Inflammatory macrophage treated with lipopolysaccharide for 4 hours (primary cell): ENCODE measurements at regions not wholly inside any gene's neighbourhood (a gene's known extent, or its start where the extent isn't known, plus 50 kb on each side); places are given as distances from the start of the nearest gene placed in this dataset.

Source experiments
- DNase-seq: peaks from one replicate; pipeline ENCODE4 v3.0.0-alpha.2; 2020

DNA sequence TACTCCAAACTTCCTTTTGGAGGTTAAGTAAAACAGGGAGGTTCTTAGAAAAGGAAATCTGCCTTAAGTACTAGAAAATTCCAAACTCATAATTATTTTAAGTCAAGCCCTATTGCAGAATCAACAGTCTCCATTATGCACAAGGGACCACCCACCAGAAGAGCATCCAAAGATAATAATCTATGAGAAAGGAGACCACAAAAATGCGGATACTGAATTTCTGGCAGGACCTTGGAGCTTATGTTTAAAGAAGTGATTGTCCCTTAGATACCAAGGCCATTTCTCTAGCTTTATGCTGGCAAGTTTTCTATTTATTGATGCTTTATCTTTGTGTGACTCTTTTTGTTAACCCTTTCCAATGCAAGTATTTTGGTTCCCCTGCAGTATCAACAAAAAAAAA, 404.0 kb upstream of the MMADHC start:
- no peak for DNase-seq

DNA sequence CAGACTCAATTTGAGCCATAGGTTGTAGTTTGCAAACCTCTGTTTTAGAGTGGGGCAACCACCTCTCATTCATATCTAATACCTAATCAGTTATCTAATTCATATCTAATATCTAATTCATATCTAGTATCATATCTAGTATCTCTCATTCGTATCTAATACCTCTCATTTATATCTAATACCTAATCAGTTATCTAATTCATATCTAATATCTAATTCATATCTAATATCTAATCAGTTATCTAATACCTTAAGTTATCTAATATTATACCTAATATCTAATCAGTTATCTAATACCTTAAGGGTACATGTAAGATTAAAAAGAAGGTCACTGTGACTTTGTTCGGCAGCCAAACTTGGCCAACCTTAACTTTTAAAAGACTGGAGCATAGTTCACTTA, 403.4 kb upstream of the MMADHC start:
- DNase-seq = no peak

DNA sequence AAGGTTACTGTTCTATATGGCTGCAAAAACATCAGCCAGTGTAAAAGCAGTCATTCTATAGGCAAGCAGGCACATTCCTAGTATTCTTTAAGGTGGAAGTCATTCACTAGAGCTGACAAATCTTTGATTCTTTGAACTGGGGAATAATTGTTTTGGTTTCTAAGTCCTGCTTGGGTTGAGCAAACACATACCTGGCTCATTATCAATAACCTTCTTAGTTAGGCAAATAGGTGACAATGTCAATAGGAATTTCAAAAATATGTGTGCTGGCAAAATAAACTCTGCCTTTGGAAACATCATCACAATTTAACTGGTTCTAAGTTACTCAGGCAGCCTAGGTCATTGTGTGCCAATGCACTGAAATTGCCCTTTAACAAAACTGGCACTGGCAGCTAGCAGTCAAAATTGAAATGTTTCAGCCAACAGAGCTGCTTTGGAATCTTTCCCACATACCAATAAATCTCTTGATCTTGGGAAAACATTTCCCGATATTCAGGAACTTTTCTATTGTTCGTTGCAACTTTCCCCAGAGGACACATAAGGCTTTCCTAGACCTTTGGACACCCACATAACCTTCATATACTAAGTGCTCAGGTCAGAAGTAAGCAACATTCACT, 402.0 kb upstream of the MMADHC start:
- no peak for DNase-seq

DNA sequence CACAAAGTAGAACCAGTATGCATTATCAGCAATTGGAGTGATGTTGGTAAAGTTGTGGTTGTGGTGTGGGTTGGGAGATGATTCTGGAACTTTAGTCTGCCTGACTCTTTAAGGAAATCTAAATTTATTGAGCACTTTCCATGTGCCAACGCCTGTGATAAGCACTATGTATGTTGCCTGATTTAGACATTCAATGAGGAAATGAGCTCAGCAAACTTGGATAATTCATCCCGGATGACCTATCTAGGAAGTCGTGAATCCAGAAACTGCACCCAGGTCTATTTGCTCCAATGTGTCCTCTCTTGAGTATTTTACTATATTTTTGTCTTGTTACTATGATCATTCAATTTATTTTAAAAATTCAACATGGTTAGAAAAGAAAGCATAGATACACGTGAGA, 400.8 kb upstream of the MMADHC start:
- DNase-seq = no peak

DNA sequence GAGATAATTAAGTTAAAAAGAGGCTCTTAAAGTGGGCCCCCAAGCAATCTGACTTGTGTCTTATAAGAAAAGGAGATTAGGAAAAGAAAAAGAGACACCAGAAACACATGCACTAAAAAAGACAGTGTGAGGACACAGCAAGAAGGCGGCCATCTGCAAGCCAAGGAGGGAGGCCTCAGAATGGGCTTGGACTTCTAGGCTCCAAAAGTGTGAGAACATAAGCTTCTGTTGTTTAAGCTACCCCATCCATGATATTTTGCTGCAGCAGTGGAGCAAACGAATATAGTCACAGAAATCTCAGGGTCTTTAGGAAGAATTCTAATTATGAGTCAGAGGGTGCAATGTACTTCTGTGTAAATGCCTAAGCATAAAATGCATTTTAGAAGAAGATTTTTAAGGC, 399.3 kb upstream of the MMADHC start:
- DNase-seq = no peak

DNA sequence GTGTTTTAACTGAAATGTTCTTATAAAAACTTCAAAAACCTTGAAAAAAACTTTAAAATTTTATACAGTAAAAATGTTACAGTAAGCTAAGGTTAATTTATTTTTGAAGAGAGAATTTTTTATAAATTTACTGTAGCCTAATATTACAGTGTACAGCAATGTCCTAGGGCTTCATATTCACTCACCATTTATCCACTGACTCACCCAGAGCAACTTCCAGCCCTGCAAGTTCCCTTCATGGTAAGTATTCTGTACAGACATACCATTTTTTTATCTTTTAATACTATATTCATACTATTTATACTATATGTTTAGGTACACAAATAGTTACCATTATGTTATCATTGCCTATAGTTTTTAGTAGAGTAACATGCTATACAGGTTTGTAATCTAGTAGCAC, 396.7 kb upstream of the MMADHC start:
- DNase-seq = no peak

DNA sequence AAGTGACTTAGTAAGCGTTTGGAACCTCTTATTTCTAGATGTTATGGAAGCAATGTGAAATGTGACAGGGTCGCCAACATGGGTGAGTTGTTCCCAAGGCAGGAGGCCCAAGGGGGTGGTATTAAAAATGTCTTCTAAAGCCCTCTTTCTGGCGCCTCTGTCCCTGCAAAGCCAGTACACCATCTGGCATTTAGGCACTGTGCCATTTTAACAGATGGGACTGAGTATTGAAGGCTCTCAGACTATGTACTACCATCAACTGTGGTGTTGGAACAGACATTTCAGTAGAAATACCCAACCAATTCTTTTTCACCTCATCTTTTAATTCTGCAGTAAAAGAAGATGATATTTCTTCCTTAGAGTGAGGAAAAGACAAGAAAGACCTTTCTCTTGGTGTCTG, 384.5 kb upstream of the MMADHC start:
- no peak for DNase-seq

DNA sequence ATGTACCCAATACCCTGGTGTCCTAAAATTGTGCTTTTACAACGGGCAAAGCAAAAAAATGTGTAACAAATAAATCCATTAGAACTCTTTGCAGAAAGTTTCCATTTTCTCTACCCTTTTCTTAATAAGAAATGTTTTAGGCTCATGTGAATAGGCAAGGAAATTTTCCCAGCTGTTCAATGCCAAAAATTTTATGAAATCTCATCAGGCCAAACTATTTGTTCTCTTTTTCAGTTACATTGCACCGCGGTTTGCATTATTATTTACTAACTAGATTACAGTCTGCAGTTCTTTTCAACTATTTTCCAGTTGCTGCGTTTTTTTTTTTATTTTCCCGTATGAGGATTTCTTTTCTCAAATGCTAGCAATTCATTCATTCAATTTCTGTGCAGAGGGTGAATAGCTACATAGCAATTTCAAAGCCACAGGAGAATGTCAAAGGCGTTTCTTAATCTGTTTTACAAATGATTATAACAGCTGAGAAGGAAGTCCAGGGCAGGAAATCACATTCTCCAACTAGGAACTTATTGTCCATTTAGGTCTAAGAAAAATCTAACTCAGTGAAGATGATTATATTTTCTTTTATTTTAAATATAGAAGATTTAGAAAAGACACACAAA, 367.5 kb upstream of the MMADHC start:
- DNase-seq = no peak

DNA sequence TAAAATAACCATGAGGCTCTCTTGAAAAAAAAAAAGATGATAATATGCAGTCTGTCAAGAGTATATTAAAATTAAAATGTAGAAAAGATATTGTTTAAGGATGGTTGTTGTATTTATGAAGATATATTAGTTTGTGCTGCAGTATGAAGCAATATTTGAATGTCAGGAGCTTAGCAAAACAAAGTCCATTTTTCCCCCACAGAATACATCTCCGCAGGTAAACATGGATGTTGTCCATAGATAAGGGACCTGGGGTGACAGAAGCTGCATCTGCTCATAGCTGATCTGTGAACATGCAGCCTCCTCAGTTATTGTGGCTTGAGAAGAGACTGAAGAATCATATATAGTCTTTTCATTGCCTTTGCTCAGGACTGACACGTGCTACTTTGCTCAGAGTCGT, 366.1 kb upstream of the MMADHC start:
- DNase-seq = no peak

DNA sequence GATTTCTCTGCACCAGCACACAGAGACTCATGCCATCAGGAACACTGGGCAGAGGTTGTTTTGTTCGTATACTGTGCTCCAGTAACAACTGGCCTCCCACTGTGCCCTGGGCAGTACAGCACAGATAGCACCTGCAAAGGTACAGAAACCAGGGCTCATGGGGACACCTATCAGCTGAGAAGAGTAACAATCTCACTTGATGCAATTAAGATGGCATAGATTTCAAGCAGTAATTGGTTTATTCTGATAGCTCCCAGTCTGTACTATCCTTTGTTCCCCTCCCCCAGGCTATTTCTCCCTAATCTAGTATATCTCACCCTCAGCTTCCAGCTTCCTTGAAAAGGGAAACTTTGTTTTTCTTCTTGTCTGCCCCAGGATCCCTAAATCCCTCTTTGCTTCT, 343.9 kb upstream of the MMADHC start:
- DNase-seq = no peak

DNA sequence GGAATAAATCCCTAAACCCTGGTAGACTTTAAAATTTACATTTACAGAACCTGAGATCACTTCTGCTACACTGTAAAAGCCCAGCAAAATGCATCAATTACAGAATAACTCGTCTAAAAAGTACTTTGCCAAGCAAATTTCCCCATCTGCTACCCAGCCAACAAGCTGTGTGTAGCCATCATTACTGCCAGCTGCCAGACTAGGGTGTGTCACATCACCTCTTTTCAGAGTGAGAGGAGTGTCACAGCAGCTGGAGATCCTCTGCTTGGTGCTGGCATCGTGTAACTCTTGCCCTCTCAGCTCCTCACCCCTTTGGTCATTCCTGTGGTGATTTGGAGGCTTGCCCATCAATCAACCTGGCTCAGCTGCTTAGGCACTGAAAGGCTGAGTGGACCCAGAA, 340.4 kb upstream of the MMADHC start:
- no peak for DNase-seq

DNA sequence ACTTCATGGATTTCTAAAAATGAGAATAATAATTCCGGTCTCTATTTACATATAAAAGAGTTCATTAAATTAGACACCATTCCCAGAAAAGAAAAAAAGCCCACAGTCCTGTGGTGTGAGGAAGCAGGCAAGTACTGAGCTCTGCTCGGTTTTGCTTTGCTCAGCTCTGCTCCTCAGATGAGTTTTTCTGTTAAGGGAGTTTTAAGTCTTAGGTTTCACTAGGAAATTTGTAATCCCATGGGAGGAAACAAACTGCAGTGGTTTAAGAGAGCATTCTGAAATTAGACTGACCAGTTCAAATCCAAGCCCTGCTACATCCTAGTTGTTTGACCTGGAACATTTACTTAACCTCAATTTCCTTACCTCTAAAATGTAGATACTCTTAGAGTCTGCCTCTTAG, 338.6 kb upstream of the MMADHC start:
- DNase-seq = no peak

DNA sequence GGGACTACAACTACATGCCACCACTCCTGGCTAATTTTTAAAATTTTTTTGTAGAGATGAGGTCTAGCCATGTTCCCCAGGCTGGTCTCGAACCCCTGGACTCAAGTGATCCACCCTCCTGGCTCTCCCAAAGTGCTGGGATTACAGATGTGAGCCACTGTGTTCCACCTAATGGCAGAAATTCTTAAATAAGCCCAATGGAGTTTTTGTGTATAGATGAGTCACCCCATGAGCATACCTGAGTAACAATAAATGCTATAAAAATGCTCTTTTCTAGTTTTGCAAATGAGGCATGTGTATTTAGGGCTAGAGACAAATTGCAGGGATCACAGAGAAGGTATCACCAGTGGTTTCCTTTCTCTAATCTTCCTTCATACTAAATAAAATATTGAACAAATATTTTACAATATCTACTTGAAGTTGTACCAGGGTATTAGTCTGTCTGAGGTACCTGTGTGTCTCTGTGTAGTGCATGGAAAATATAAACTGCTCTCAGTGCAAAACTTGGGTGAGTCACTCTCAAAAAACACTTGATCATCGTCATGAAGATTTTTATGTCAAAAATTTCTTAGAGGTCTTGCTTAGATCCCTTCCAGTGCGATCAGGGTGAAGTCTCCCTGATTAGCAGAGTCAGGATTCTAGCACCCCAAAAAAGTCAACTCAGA, 337.1 kb upstream of the MMADHC start:
- DNase-seq = no peak

DNA sequence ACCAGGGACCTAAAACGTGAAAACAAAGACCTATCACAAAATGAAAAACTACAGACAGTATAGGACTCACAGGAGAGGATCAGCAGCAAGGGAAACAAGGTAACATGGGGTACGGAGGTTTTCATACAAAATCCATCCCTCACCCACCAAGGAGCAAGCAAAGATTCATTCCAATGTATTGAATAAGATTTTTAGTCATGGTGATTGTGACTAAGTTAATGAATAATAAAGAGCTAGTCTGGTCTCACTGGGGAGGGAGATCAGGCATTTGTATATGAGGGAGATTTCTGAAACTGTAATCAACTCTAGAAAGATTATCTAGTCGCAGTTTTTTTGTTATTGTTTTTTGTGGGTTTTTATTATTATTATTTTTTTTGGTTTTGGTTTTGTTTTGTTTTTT, 336.5 kb upstream of the MMADHC start:
- DNase-seq = no peak

DNA sequence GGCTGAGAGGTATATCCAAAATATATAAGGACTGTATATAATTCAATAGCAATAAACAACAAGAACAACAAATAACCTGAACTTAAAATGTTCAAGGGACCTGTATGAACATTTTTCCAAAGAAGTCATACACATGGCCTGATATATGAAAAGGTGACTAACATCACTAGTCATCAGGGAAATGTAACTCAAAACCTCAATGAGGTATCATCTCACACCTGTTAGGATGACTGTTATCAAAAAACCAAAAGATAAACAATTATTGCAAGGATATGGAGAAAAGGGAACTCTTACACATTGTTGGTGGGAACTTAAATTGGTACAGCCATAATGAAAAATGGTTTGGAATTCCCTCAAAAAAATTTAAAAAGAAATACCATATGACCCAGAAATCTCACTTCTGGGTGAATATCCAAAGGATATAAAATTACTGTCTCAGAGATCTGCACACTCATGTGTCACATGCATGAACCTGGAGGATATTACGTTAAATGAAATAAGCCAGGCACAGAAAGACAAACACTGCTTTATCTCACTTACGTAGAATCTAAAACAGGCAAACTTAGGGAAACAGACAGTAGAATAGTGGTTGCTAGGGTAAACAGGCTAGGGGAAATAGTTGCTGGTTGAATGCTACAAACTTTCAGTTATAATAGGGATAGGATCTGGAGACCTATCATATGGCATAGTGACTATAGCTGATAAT, 334.5 kb upstream of the MMADHC start:
- DNase-seq = no peak

DNA sequence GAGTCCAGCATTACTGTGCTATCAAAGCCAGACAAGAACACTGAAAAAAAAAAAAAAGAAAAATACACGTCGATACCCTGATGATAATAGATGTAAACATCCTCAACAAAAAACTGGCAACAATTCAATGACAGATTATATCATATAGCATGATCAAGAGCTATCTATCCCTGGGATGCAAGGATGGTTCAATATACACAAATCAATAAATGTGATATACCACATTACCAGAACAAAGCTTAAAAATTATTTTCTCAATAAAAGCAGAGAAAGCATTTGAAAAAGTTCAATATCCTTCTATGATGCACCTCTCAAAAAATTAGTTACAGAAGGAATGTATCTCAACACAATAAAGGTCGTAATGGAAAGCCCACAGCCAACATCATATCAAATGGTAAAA, 332.8 kb upstream of the MMADHC start:
- DNase-seq = no peak

DNA sequence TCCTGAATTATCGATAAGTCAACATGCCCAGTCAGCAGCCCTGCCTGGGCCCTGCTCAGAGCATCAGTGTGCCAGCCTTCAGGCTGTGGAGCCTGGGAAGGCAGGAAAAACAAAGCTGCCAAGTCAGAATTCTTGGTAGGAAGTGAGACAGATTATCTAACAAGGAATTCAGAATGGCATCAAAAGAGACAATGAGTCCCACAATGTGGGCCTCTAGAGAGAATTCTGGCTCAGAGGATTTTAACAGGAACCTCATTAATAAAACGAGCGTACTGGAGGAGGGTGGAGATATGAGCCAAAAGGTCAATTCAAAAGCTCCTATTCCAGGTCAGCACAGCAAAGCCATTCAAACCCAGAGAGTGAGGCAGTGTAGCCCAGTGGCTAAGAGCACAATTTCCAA, 327.6 kb upstream of the MMADHC start:
- no peak for DNase-seq

DNA sequence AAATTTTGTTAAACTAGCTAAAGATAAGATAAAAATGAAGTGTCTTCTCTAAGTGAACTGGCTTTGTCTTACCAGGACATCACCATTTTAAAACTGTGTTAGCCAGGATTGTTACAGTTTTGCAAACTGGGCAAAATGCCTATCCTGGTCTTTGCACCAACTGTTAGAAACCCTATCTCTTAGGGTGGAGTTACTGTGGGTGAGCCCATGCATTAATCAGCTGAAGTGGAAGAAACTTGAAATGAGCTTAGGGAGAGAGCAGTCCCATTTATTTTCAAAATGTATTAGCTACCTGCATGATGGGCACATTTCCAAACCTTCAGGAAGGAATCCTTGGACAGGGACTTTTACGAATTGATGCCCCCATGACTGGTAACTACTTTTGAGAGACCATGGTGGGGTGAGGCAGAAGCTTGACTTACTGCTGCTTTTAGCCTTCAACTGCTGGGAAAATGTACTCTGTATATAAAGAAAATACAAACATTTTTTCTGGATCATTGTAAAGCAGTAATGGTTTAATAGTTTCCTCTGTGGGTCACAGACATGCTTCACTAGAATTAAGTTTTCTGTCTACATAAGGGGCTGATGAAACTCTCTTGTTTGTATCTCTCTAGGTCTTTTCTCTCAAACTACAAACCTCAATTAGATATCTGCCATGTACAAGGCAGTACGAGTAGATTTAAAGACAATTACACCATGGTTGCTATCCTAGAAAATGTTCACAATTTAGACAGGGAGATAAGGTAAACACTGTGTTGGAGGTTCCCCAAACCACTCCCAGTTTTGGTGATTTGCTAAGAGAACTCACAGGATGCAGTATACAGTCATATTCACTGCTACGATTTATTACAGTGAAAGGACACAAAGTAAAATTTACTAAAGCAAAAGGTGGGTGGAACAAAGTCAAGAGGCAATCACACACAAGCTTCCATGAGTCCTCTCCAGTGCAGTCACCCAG, 321.4 kb upstream of the MMADHC start:
- DNase-seq = no peak

DNA sequence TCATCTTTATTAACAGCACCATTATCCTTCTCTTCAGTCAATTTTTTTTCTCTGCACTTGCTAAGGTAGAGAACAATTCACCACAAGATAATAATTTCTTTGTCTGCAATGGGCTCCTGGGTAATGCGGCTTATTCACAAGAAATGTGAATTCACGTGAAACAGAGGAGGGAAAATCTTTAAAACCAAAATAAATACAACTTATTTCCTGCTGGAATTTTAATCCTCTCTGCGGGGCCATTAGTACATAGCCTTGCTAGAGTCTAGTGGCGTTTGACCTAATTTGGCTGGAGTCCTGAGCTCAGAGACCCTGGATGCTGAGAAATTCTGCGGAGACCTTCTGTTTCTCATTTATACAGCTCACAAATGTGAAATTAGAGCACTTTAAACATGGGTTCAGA, 319.3 kb upstream of the MMADHC start:
- no peak for DNase-seq

DNA sequence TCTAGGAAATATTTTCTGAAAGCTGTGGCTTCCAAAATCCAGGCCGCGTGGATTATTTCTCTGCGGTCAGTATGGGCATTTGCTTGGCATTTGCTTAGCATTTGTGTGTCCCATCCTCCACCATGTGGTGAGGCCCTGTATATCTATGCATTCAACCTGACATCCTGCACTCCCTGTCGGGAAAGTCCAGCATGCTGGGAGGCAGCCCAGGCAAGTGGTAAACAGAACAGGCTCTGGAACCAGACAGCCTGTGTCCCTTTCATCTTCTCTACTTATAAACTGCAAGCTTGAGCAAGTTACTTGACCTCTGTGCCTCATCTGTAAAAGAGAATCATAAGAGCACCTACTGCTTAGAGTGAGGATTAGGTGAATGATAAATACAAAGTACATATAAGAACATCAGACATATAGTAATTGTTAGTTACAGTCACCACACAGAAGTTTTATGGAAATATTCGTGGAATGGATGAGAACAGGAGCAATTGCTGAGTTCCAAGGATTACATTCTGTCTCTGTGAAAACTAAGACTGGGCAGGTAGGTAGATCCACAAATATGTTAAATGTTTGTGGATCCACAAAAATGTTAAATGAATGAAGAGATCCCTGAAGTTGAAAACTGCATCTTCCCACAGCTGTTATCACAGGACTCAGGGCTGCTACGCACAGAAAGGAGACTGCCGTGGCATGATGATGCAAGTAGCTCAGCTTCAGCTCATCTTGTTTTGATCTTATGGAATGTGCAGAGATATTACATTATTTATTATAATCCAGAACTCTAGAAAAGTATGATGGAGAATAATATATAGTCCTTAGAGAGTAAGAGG, 317.0 kb upstream of the MMADHC start:
- no peak for DNase-seq

DNA sequence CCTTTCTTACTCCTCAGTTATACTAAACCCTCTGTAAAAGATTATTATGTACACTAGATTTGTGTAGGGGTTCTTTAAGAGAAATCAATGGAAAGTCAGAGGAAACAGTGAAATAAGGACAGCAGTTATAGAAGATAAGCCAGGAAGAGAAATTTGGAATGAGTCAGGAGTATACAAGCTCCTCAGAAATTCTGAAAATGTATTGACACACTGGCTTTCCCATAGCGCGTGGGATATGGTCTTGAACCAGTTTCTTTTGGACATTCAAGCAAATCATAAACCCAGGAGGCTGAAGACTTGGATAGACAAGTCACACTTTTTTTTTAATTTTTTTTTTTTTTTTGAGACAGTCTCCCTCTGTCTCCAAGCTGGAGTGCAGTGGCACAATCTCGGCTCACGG, 316.1 kb upstream of the MMADHC start:
- no peak for DNase-seq

DNA sequence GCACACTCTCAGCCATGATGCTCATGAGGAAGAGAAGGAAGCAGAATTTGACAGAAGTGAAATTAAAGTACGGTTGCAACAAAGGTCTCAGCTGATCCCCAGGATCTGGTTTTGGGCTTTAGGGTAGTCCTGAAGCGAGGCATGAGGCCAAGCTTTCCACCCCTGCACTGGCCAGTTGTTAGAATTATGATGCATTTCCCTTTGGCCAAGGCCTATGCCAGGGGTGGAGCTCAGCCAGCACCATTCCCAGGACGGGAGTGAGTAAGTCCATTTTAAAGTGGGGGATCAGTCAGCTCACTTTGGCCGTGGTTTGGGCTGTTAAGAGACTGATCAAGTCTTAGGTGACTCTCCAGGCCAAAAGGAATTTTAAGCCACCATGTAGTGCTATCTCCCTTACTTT, 314.5 kb upstream of the MMADHC start:
- DNase-seq = no peak
